GM19455 (cell line): ENCODE measurements at regions not wholly inside any gene's neighbourhood (a gene's known extent, or its start where the extent isn't known, plus 50 kb on each side); places are given as distances from the start of the nearest gene placed in this dataset.

Experiments
- ATAC-seq: cut with Tn5 transposase; IDR thresholded peaks from one replicate; pipeline ENCODE4 v1.9.1; 2021; ENCODE audit not compliant: unreplicated experiment

DNA sequence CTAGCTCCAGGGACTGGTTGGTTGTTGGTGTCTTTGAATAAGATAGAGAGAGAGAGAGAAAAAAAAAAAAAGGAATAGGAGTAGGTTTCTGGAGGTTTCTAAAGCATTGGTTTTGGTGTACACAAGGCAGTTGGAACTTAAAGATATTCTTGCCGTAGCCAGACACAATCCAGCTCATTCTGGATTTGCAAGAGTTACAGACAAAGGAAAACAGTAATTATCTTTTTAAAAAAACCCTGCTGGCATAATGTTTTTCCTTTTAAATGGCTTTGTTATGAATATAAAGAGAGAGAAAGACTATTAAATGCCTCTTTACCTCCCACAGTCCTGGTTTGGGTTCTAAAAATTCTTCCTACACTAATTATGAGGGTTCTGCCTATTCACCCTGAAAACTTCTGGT is 120.4 kb upstream of the RAG2 start:
- no peak for ATAC-seq

DNA sequence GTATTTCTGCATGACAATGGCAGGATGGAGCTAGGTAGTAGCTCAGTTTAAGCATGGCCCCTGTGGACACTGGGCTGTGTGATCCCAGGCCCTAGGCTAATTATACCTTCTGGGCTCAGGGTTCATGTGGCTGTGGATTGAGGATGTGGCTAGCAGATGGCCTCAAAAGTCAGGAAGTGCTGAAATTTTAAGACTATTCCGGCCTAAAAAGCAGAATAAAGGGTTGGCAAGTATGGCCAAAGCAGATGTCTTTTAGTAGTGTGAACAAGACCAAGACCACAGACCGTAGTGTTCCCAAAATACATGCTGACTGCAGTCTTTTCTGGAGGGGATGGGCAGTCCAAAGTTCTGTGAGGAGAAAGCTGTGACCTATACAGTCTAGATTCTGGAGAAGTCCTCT is 115.7 kb upstream of the RAG2 start:
- no peak for ATAC-seq

DNA sequence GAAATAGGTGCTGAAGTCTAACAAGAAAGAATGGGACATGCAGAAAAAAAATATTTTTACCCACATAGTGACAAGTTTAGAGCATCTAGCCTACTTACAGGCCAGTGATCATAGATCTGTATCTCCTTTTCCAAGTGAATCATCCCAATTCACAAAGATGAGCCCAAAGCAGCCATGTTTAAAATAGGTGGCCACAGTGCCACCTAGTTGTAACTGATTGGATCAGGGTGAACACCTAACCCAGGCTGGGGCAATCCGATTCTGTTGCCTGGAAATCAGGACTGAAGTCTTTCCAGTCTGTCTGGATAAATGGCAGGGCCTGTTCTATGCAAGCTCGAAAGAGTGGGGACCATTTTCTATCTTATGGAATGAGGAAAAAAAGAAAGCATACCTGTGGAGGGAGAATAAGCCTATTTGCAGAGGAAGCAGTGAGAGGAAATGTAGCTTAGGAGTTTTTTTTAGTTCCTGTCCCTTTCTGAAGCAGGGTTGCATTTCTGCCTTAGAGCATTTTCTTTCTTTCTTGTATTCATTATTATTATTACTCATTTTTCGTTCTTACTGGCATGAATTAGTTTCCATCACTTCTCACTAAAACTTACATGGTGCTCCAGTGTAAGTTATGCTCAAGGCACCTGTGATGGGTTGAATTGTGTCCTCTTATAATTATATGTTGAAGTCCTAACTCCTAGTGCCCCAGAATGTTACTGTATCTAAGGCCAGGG is 113.2 kb upstream of the RAG2 start:
- no peak for ATAC-seq
